ENCODE measurements at regions not wholly inside any gene's neighbourhood (a gene's known extent, or its start where the extent isn't known, plus 50 kb on each side); places are given as distances from the start of the nearest gene placed in this dataset.

GRCh38 chr14:28701733-28702132 is 64.9 kb upstream of the FOXG1 start:
- no peaks in the 10 kb centered on the region for H3K4me1 ChIP-seq (ENCODE audit: control insufficient read depth, insufficient read depth, low read length, poor library complexity, severe bottlenecking)
- H3K27ac ChIP-seq (ENCODE audit: low read depth, low read length, severe bottlenecking), result no peak overlapping the region
- 100% methylated on average over 1 of the region's 2 CpGs for WGBS, 2 experiments (ENCODE audit: insufficient coverage in 2 of 2)
- H3K9me3 ChIP-seq (ENCODE audit: control insufficient read depth, low read length), result no peaks in the 10 kb centered on the region
- H3K36me3 ChIP-seq (ENCODE audit: control insufficient read depth, insufficient read depth, low read length), result no peaks in the 10 kb centered on the region
- H3K4me3 ChIP-seq (ENCODE audit: extremely low read depth, insufficient read depth, low read length, poor library complexity, severe bottlenecking), result no peak overlapping the region

GRCh38 chr14:28703482-28703881 is 63.1 kb upstream of the FOXG1 start:
- peaks cover 5% of the 10 kb centered on the region for H3K4me1 ChIP-seq (ENCODE audit: control insufficient read depth, insufficient read depth, low read length, poor library complexity, severe bottlenecking)
- no peaks in the 10 kb centered on the region for H3K36me3 ChIP-seq (ENCODE audit: control insufficient read depth, insufficient read depth, low read length)
- H3K9me3 ChIP-seq (ENCODE audit: control insufficient read depth, low read length), result no peaks in the 10 kb centered on the region
- no peak overlapping the region for H3K4me3 ChIP-seq (ENCODE audit: extremely low read depth, insufficient read depth, low read length, poor library complexity, severe bottlenecking)
- H3K27ac ChIP-seq (ENCODE audit: low read depth, low read length, severe bottlenecking), result no peak overlapping the region
- 90 to 93% methylated on average over 1 to 2 of the region's 4 CpGs for WGBS, 2 experiments (ENCODE audit: insufficient coverage in 2 of 2)

GRCh38 chr14:28704153-28704552 is 62.4 kb upstream of the FOXG1 start:
- Histone ChIP-seq H3K4me1 (ENCODE audit: control insufficient read depth, insufficient read depth, low read length, poor library complexity, severe bottlenecking) (peaks cover 5% of the 10 kb centered on the region), H3K36me3 (ENCODE audit: control insufficient read depth, insufficient read depth, low read length) (no peaks in the 10 kb centered on the region), H3K4me3 (ENCODE audit: extremely low read depth, insufficient read depth, low read length, poor library complexity, severe bottlenecking) (no peak overlapping the region), H3K27ac (ENCODE audit: low read depth, low read length, severe bottlenecking) (no peak overlapping the region), H3K9me3 (ENCODE audit: control insufficient read depth, low read length) (no peaks in the 10 kb centered on the region)

DNA sequence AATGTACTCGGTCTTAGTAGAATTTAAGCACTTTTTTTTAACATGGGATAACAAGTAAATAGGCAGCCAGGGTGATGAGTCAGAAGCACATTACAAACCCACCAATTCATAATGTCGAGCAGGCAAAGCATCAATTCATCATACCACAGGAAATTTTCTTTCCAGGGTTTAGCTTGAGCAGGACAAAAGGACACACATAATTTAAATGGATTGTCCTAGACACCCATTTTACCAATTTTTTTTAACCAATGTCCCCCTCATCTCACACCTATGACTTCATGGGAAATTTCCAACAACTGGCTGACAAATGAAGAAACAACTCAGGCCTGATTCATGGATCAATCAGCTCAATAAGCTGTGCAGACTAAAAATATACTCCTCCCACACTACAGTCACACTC is 58.8 kb upstream of the FOXG1 start:
- H3K27ac ChIP-seq (ENCODE audit: low read depth, low read length, severe bottlenecking), result no peak overlapping the region
- WGBS, 2 experiments (ENCODE audit: insufficient coverage in 2 of 2), result 80% methylated on average over 1 of the region's 2 CpGs; no CpG with 5 or more reads in 1 of the 2 experiments

DNA sequence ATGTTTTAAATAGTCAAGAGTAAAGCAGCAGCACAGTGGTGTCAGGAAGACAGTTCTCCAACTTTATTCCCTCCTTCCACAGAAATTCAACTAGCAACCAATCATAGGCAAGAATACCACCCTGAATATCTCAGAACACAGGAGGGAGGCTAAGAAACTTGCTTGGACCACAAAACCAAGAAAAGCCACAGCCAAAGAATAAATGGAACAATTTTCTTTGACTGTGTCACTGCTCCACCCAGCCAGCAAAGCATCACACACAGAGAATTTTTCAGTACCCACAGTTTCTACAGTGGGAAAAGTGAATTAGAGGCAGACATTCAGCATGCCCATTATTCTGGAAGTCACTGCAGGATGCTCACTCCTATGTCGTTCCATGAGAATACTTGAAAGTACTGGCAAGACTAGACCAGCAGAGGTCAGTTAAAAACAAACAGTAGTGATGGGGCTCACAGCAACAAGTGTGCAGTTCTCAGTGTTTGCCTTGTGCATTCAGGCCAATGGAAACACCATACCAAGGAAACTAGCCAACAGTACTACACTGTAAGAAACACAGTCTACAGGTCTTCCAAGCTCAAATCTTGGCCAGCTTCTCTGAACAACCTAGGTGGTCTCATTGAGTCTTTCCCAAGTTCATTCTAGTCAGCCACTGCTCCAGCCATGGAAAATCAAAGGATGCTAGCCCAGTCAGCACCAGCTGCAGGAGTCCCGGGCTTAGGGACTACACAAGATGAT is 56.8 kb upstream of the FOXG1 start:
- H3K36me3 ChIP-seq (ENCODE audit: control insufficient read depth, insufficient read depth, low read length), result no peaks in the 10 kb centered on the region
- no peak overlapping the region for H3K27ac ChIP-seq (ENCODE audit: low read depth, low read length, severe bottlenecking)
- peaks cover 5% of the 10 kb centered on the region for H3K4me1 ChIP-seq (ENCODE audit: control insufficient read depth, insufficient read depth, low read length, poor library complexity, severe bottlenecking)
- no peaks in the 10 kb centered on the region for H3K9me3 ChIP-seq (ENCODE audit: control insufficient read depth, low read length)
- H3K4me3 ChIP-seq (ENCODE audit: extremely low read depth, insufficient read depth, low read length, poor library complexity, severe bottlenecking), result no peak overlapping the region
- 81 to 83% methylated on average over 2 of the region's 2 CpGs for WGBS, 2 experiments (ENCODE audit: insufficient coverage in 2 of 2)

More for the DNA sequence above, 58.8 kb upstream of the FOXG1 start:
- Histone ChIP-seq H3K9me3 (ENCODE audit: control insufficient read depth, low read length) (no peaks in the 10 kb centered on the region), H3K36me3 (ENCODE audit: control insufficient read depth, insufficient read depth, low read length) (no peaks in the 10 kb centered on the region), H3K4me1 (ENCODE audit: control insufficient read depth, insufficient read depth, low read length, poor library complexity, severe bottlenecking) (peaks cover 5% of the 10 kb centered on the region), H3K4me3 (ENCODE audit: extremely low read depth, insufficient read depth, low read length, poor library complexity, severe bottlenecking) (no peak overlapping the region)

Data from mesodermal cell (in vitro differentiated cells).